ENCODE measurements at regions not wholly inside any gene's neighbourhood (a gene's known extent, or its start where the extent isn't known, plus 50 kb on each side); places are given as distances from the start of the nearest gene placed in this dataset.

DNA sequence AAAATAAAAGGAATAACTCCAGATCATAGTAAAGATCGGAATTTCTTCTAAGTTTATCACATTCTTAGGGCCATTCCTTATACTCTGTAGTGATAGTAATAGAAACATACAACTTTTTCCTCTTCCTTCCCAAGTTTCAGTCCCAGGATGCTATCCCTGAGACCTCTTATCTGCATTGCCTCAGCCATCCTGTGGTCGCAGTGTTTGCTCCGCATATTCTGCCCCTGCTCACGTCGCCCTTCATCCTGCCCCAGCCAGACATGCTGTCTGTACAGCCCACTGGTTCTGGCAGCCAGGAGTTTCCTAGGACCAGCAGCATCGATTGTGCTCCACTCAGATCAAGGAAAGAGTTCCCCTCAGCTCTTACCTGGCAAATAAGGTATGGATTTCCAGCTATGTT lies 132.7 kb upstream of the ERCC6L2 start:
- intact Hi-C loops (cut with DNase I) = no loop called here
- DNase-seq (ENCODE audit: extremely low spot score) = no peak
- Histone ChIP-seq H3K27me3 (peaks cover 0 to 7% (median 0%) of the 10 kb centered on the region in 4 donors), H3K27ac (replicated peaks in 1 of 4) (no peak overlapping the region), H3K36me3 (no peaks in the 10 kb centered on the region), H3K4me3 (no peak overlapping the region), H3K4me1 (no peaks in the 10 kb centered on the region), H3K9me3 (no peaks in the 10 kb centered on the region)
- TF ChIP-seq, protein P1, sequence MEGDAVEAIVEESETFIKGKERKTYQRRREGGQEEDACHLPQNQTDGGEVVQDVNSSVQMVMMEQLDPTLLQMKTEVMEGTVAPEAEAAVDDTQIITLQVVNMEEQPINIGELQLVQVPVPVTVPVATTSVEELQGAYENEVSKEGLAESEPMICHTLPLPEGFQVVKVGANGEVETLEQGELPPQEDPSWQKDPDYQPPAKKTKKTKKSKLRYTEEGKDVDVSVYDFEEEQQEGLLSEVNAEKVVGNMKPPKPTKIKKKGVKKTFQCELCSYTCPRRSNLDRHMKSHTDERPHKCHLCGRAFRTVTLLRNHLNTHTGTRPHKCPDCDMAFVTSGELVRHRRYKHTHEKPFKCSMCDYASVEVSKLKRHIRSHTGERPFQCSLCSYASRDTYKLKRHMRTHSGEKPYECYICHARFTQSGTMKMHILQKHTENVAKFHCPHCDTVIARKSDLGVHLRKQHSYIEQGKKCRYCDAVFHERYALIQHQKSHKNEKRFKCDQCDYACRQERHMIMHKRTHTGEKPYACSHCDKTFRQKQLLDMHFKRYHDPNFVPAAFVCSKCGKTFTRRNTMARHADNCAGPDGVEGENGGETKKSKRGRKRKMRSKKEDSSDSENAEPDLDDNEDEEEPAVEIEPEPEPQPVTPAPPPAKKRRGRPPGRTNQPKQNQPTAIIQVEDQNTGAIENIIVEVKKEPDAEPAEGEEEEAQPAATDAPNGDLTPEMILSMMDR (IDR thresholded peaks at IDR 0.05) = no peak
- TF ChIP-seq EP300 (IDR thresholded peaks at IDR 0.05) (no peak), POLR2AphosphoS5 (IDR thresholded peaks at IDR 0.05) (no peak), POLR2A (IDR thresholded peaks at IDR 0.05; ENCODE audit: low read depth) (no peak)
- 74% methylated on average over 6 of the region's 6 CpGs for WGBS

DNA sequence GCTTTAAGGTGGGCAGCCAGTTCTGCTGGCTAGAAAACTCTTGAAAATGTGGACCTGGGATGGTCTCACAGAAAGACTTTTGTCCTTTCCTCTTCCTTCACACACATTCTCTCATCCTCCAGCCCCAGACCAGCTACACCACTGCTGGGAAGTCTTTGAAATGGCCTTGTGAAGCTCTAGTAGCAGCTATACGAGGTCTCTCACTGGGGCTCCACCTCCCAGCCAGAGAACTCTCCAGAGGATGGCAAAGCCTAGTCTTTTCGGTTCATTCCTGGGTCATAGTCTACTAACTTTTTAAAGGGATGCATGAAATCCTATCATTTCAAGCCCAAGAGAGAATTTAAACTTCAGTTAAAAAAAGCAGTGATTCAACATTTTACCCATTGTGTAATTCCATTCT lies 133.9 kb upstream of the ERCC6L2 start:
- no peaks in the 10 kb centered on the region for H3K9me3 ChIP-seq
- no peak overlapping the region for H3K4me3 ChIP-seq
- H3K27me3 ChIP-seq = peaks cover 0 to 8% (median 0%) of the 10 kb centered on the region in 4 donors
- WGBS = 62% methylated on average over 1 of the region's 2 CpGs
- H3K27ac ChIP-seq (replicated peaks in 1 of 4) = no peak overlapping the region
- no peaks in the 10 kb centered on the region for H3K36me3 ChIP-seq
- H3K4me1 ChIP-seq = no peaks in the 10 kb centered on the region
- intact Hi-C loops (cut with DNase I) = no loop called here
- no peak for DNase-seq (ENCODE audit: extremely low spot score)
- TF ChIP-seq POLR2AphosphoS5 (IDR thresholded peaks at IDR 0.05) (no peak), POLR2A (IDR thresholded peaks at IDR 0.05; ENCODE audit: low read depth) (no peak), EP300 (IDR thresholded peaks at IDR 0.05) (no peak)
- TF ChIP-seq, protein P1 (IDR thresholded peaks at IDR 0.05) = no peak

DNA sequence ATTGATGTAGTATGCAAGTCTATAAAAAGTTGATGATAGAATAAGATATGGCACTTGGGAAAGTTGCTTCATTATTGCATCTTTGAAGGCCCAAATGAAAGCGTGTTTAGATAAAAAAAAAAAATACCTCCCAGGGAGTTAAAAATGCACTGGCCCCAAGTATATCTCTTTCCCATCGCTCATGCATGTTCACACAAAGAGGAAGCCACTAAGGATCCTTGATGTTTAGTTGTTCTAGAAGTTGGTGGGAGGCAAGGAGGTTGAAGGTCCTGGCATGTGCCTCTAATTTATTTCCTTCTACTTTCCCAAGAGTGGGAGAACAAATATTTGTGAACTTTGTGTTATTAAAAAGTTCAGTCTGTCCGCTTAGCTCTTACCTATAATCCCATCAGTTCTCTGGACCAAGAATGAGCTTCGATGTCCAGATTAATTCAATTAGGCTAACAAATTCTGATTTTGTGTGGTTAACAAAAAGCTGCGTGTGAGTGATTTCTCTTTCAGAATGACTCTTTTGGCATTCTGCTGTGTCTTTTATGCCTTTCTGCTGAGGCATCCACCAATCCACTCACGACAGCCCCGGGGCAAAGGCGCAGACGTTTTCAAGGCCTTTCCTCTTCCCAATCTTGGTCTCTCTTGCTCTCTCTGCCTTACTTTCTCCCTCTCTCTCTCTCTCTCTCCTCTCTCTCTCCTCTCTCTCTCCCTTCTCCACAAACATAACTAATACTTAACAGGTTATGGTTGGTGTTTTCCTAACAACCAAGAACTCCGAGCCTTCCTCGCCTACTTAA lies 135.1 kb upstream of the ERCC6L2 start:
- no peak overlapping the region for H3K4me3 ChIP-seq
- peaks cover 0 to 11% (median 0%) of the 10 kb centered on the region in 4 donors for H3K27me3 ChIP-seq
- H3K4me1 ChIP-seq = no peaks in the 10 kb centered on the region
- DNase-seq (ENCODE audit: extremely low spot score) = no peak
- no peaks in the 10 kb centered on the region for H3K9me3 ChIP-seq
- no peaks in the 10 kb centered on the region for H3K36me3 ChIP-seq
- 90% methylated on average over 11 of the region's 11 CpGs for WGBS
- no peak for TF ChIP-seq EP300 (IDR thresholded peaks at IDR 0.05)
- intact Hi-C loops (cut with DNase I) = no loop called here
- no peak overlapping the region for H3K27ac ChIP-seq (replicated peaks in 1 of 4)

DNA sequence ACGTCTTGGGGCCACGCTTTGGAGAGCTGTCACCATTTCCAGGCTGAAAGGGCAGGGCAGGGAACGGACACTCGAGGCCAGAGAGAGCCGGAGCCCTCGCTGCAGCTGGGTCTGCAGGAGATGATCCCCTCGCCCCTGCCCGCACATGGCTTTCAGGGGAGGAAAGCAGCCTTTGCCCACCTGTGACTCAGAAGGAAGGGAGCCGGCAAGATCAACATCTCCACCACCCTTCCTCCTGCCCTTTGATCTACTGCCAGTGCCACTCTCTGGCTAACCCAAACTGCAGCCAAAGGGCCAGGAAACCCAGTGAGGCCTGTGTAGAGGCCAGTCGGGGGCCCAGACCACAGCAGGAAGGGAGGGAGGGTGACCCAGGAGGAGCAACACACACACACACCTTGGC lies 137.1 kb upstream of the ERCC6L2 start:
- H3K27me3 ChIP-seq = peaks cover 0 to 11% (median 0%) of the 10 kb centered on the region in 4 donors
- no peak overlapping the region for H3K27ac ChIP-seq (replicated peaks in 1 of 4)
- peaks cover 0 to 9% (median 0%) of the 10 kb centered on the region in 4 donors for H3K4me1 ChIP-seq
- H3K4me3 ChIP-seq = no peak overlapping the region
- intact Hi-C loops (cut with DNase I) = no loop called here
- DNase-seq (ENCODE audit: extremely low spot score) = no peak
- TF ChIP-seq POLR2AphosphoS5 (IDR thresholded peaks at IDR 0.05) (no peak), EP300 (IDR thresholded peaks at IDR 0.05) (no peak), POLR2A (IDR thresholded peaks at IDR 0.05; ENCODE audit: low read depth) (no peak)
- TF ChIP-seq, protein P1 (IDR thresholded peaks at IDR 0.05) = no peak
- H3K9me3 ChIP-seq = no peaks in the 10 kb centered on the region
- 95% methylated on average over 9 of the region's 10 CpGs for WGBS
- no peaks in the 10 kb centered on the region for H3K36me3 ChIP-seq

DNA sequence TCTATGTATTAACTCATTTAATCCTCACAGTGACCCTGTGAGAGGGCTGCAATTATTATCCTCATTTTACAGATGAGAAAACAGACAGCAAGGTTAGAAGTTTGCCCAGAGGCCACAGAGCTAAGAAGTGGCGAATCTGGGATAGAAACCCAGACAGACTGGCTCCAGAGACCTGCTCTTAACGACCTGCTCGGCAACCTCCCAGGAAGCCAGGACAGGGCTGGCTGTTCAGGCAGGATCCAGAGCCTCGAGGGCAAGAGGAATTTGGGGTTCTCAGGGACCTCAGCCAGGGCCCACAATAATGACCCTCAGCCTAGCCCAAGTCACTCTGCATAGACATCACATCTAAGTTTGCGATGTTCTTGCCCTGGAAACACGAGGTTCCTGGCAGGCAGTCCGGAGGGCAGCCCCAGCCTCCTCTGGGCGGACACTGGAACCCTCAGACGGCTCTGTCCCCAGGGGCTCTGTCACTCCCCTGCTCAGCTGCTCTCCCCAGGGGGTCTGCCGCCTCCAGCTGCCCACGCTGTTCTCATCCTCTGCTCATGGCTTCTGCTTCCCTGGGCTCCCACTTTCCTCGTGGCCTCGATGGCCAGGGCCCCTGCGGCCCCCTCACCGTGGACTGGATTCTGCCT lies 138.5 kb upstream of the ERCC6L2 start:
- H3K27me3 ChIP-seq = peaks cover 0 to 11% (median 0%) of the 10 kb centered on the region in 4 donors
- no peak overlapping the region for H3K27ac ChIP-seq (replicated peaks in 1 of 4)
- peaks cover 0 to 12% (median 0%) of the 10 kb centered on the region in 4 donors for H3K4me1 ChIP-seq
- intact Hi-C loops (cut with DNase I) = no loop called here
- 86% methylated on average over 15 of the region's 15 CpGs for WGBS
- no peaks in the 10 kb centered on the region for H3K36me3 ChIP-seq
- no peak overlapping the region for H3K4me3 ChIP-seq
- no peaks in the 10 kb centered on the region for H3K9me3 ChIP-seq
- no peak for TF ChIP-seq EP300 (IDR thresholded peaks at IDR 0.05)
- no peak for TF ChIP-seq POLR2AphosphoS5 (IDR thresholded peaks at IDR 0.05)
- TF ChIP-seq, protein P1 (IDR thresholded peaks at IDR 0.05) = no peak
- TF ChIP-seq POLR2A (IDR thresholded peaks at IDR 0.05; ENCODE audit: low read depth) = no peak
- DNase-seq (ENCODE audit: extremely low spot score) = no peak
